Mesenchymal stem cell (in vitro differentiated cells and primary cell): ENCODE measurements at regions not wholly inside any gene's neighbourhood (a gene's known extent, or its start where the extent isn't known, plus 50 kb on each side); places are given as distances from the start of the nearest gene placed in this dataset.
A peak's percentile ranks its signal among the peaks of the same experiment; 100 is the strongest.

ENCODE experiments used
- DNase-seq: peaks from one replicate; pipeline ENCODE4 v3.0.0-alpha.2; 2013
- H2AFZ ChIP-seq: one replicate; pipeline ENCODE4 v1.6.1; 2013; ENCODE audit warnings: low read depth, mild to moderate bottlenecking, control low read depth, inconsistent platforms, low read length, moderate library complexity
- H2AK5ac ChIP-seq: 2 replicates; pipeline ENCODE4 v1.6.1; 2013; ENCODE audit warnings: low read length, moderate library complexity, mild to moderate bottlenecking, inconsistent platforms; ENCODE audit not compliant: severe bottlenecking
- H2BK120ac ChIP-seq: one replicate; pipeline ENCODE4 v1.6.1; 2013; ENCODE audit warnings: low read depth, mild to moderate bottlenecking, inconsistent platforms, low read length, moderate library complexity
- H2BK12ac ChIP-seq, 2 experiments: one replicate each; pipeline ENCODE4 v1.6.1; 2013; ENCODE audit warnings: inconsistent platforms in 2 of 2, low read length in 2 of 2, mild to moderate bottlenecking in 2 of 2, moderate library complexity in 2 of 2, control low read depth in 1 of 2
- H2BK15ac ChIP-seq: one replicate; pipeline ENCODE4 v1.6.1; 2013; ENCODE audit warnings: mild to moderate bottlenecking, low read depth, inconsistent platforms; ENCODE audit not compliant: poor library complexity, severe bottlenecking
- H2BK5ac ChIP-seq: 2 replicates; pipeline ENCODE4 v1.6.1; 2013; ENCODE audit warnings: low read depth, mild to moderate bottlenecking, low read length, control low read depth, inconsistent platforms; ENCODE audit not compliant: poor library complexity, severe bottlenecking
- H3K14ac ChIP-seq, 2 experiments: one replicate each; pipeline ENCODE4 v1.6.1; 2013; ENCODE audit warnings: inconsistent platforms in 2 of 2, low read length in 2 of 2, control low read depth in 1 of 2, mild to moderate bottlenecking in 1 of 2, moderate library complexity in 1 of 2
- H3K18ac ChIP-seq, 2 experiments: one replicate each; pipeline ENCODE4 v1.6.1; 2013; ENCODE audit warnings: inconsistent platforms in 2 of 2, low read length in 2 of 2, control low read depth in 1 of 2, low read depth in 1 of 2, mild to moderate bottlenecking in 1 of 2
- H3K23ac ChIP-seq, 2 experiments: one replicate each; pipeline ENCODE4 v1.6.1; 2013; ENCODE audit warnings: inconsistent platforms in 2 of 2, low read length in 2 of 2, mild to moderate bottlenecking in 2 of 2, moderate library complexity in 2 of 2, control low read depth in 1 of 2
- H3K27ac ChIP-seq: 2 replicates; pipeline ENCODE4 v1.5.1; 2013; ENCODE audit warnings: mild to moderate bottlenecking, moderate library complexity, low read length, control low read depth, inconsistent platforms; ENCODE audit not compliant: poor library complexity, severe bottlenecking
- H3K27me3 ChIP-seq, 2 experiments: 2 replicates each; pipeline versions ENCODE4 v1.6.1 to v1.7.0; 2013; ENCODE audit warnings: low read length in 2 of 2, mild to moderate bottlenecking in 2 of 2, moderate library complexity in 2 of 2, control low read depth in 1 of 2, inconsistent platforms in 1 of 2; ENCODE audit not compliant: control insufficient read depth in 1 of 2, insufficient read depth in 1 of 2
- H3K36me3 ChIP-seq, 2 experiments: 2 replicates each; pipeline versions ENCODE4 v1.6.1 to v1.7.0; 2013; ENCODE audit warnings: low read length in 2 of 2, control low read depth in 1 of 2, inconsistent platforms in 1 of 2, low read depth in 1 of 2, mild to moderate bottlenecking in 1 of 2; ENCODE audit not compliant: insufficient read depth in 2 of 2, control insufficient read depth in 1 of 2
- H3K4ac ChIP-seq, 2 experiments: one replicate each; pipeline ENCODE4 v1.6.1; 2013; ENCODE audit warnings: inconsistent platforms in 2 of 2, low read length in 2 of 2, mild to moderate bottlenecking in 2 of 2, moderate library complexity in 2 of 2, control low read depth in 1 of 2, low read depth in 1 of 2
- H3K4me1 ChIP-seq: 2 replicates; pipeline ENCODE4 v1.6.1; 2013; ENCODE audit warnings: low read depth, low read length, control low read depth; ENCODE audit not compliant: control insufficient read depth, insufficient read depth
- H3K4me2 ChIP-seq: 2 replicates; pipeline ENCODE4 v1.6.1; 2013; ENCODE audit warnings: low read length, mild to moderate bottlenecking, inconsistent platforms; ENCODE audit not compliant: poor library complexity, severe bottlenecking
- H3K4me3 ChIP-seq, 2 experiments: 2 replicates each; pipeline versions ENCODE4 v1.5.1 to v1.7.0; 2013; ENCODE audit warnings: low read length in 2 of 2, mild to moderate bottlenecking in 2 of 2, control low read depth in 1 of 2, low read depth in 1 of 2; ENCODE audit not compliant: insufficient read depth in 1 of 2
- H3K79me1 ChIP-seq: replicated peaks from 2 replicates; pipeline ENCODE4 v1.6.1; 2013; ENCODE audit warnings: mild to moderate bottlenecking, control low read depth, low read length, inconsistent platforms; ENCODE audit not compliant: poor library complexity, severe bottlenecking
- H3K9ac ChIP-seq: 2 replicates; pipeline ENCODE4 v1.7.0; 2013; ENCODE audit warnings: mild to moderate bottlenecking, low read length, moderate library complexity
- H3K9me3 ChIP-seq: 2 replicates; pipeline ENCODE4 v1.7.0; 2013; ENCODE audit warnings: mild to moderate bottlenecking, low read length; ENCODE audit not compliant: control insufficient read depth
- H4K8ac ChIP-seq: one replicate; pipeline ENCODE4 v1.6.1; 2013; ENCODE audit warnings: inconsistent platforms, mild to moderate bottlenecking, low read length, moderate library complexity
- H4K91ac ChIP-seq: one replicate; pipeline ENCODE4 v1.6.1; 2013; ENCODE audit warnings: mild to moderate bottlenecking, low read length, inconsistent platforms
- WGBS: methylation state at CpG from one replicate; pipeline ENCODE4 v1.1.7; 2013; ENCODE audit warnings: mixed read lengths; 5-methylcytosine and 5-hydroxymethylcytosine counted together

DNA sequence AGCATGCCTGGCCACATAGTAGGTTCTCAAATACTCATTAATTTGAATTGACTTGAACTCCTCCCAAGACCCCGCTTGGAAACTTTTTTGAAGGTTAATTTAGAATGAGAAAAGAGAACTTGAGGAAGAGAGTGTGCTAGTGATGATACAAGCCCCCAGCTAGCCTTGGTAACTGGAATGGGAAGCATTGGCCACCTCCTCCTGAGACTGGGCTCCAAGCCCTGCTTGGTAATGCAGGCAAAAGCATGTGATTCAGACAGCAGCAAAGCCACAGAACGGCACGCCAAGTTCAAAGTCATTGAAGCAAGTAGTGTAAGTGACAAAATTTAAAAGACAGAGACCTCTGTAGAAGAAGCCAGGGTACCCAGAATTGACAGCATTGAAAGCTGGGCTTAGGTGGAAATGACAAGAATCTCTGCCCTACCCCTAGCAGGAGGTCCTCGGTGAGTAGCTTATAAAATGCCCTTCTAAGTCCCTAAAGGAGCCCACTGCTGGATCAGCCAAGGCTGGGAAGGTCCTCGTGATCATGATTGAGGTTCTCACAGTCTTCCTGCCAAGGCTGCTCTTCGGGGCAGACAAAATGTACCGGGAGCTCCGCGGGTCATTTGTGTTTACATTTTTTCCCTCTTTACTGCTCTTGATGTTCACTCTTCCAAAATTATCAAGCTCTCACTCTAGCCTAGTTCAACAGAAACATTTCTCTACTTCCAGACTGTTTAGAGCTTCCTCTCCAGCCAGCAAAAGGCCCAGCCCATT is 99.4 kb downstream of the TSEN15 start:
- Histone ChIP-seq H3K23ac (no peak overlapping the region), H2BK120ac (peak overlapping the region; percentile 27), H3K4ac (peak overlapping the region in 1 of 2 experiments; percentile 60), H3K4me3 (peak overlapping the region in 1 of 2 experiments; percentile 70), H2BK12ac (peak overlapping the region; percentile 61 to 67), H3K9me3 (no peaks in the 10 kb centered on the region), H2AK5ac (peak overlapping the region; percentile 43), H3K18ac (peak overlapping the region; percentile 75 to 77), H3K27me3 (peaks cover 0 to under 1% of the 10 kb centered on the region in 2 experiments), H3K9ac (peak overlapping the region; percentile 85), H3K27ac (peak overlapping the region; percentile 64), H2BK15ac (no peak overlapping the region), H3K79me1 (no peaks in the 10 kb centered on the region), H2AFZ (no peak overlapping the region), H2BK5ac (no peak overlapping the region), H3K14ac (no peak overlapping the region), H3K4me2 (no peak overlapping the region), H3K4me1 (peaks cover 17% of the 10 kb centered on the region), H3K36me3 (no peaks in the 10 kb centered on the region), H4K8ac (peak overlapping the region; percentile 90), H4K91ac (peak overlapping the region; percentile 83)
- peak; percentile 70 for DNase-seq
- WGBS = 43% methylated on average over 9 of the region's 9 CpGs

DNA sequence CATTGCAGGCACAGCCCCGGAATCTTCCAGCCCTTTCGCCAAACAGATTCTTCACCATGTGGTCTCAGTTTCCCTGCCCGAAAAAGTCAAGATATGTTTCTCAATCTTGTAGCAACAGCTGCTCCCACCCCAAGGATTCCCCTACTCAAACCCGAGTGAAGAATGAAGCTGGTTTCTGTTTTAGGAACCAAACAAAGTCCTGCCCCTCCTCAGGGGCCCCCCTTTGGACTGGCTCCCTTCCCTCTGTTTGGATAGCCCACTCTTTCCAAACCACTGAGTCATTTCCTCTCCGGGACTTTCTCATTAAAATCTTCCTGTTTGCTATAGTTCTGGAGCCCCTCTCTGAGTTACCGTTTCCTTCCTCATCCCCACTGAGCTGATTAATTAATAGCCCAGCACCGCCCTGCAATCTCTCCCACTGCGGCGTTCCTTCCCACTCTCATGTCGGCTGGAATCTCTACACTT is 100.9 kb downstream of the TSEN15 start:
- Histone ChIP-seq H3K36me3 (no peaks in the 10 kb centered on the region), H4K91ac (no peak overlapping the region), H2AK5ac (no peak overlapping the region), H3K79me1 (no peaks in the 10 kb centered on the region), H3K23ac (peak overlapping the region in 1 of 2 experiments; percentile 6), H2AFZ (no peak overlapping the region), H3K4me3 (peak overlapping the region in 1 of 2 experiments; percentile 70), H2BK12ac (peak overlapping the region in 1 of 2 experiments; percentile 100), H3K9me3 (no peaks in the 10 kb centered on the region), H3K18ac (peak overlapping the region; percentile 54 to 85), H2BK120ac (peak overlapping the region; percentile 42), H2BK15ac (no peak overlapping the region), H3K4me2 (peak overlapping the region; percentile 73), H3K27ac (peak overlapping the region; percentile 97), H3K9ac (peak overlapping the region; percentile 85), H3K4me1 (peaks cover 17% of the 10 kb centered on the region), H3K14ac (no peak overlapping the region), H4K8ac (peak overlapping the region; percentile 30), H2BK5ac (peak overlapping the region; percentile 67), H3K27me3 (no peaks in the 10 kb centered on the region), H3K4ac (peak overlapping the region in 1 of 2 experiments; percentile 99)
- WGBS = 14% methylated on average over 9 of the region's 10 CpGs
- peak; percentile 94 for DNase-seq

DNA sequence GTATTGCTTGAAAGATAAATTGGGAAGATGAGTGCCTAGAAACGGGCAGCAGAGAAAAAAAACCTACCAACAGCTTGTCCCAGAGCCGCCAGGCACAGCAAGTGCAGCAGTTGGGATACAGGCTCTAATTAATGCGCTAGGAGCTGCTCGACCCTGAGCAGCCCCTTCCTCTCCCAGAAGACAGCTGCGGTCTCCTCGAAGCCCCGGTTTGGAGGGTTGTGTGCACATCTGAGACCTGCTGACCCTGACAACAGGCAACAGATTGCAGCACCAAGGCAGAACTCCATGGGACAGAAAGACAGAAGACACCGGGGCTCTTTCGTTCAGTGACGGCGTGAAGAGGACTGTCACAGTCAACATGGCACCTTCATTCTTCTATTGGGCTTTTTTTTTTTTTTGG is 101.4 kb downstream of the TSEN15 start:
- Histone ChIP-seq H2AK5ac (peak overlapping the region; percentile 1), H3K4ac (peak overlapping the region; percentile 7 to 99), H4K8ac (peak overlapping the region; percentile 30), H2BK5ac (peak overlapping the region; percentile 76), H3K4me1 (peaks cover 17% of the 10 kb centered on the region), H3K9me3 (no peaks in the 10 kb centered on the region), H3K23ac (peak overlapping the region in 1 of 2 experiments; percentile 6), H3K36me3 (no peaks in the 10 kb centered on the region), H3K9ac (peak overlapping the region; percentile 85), H2BK15ac (no peak overlapping the region), H4K91ac (peak overlapping the region; percentile 91), H2BK12ac (peak overlapping the region in 1 of 2 experiments; percentile 100), H3K79me1 (no peaks in the 10 kb centered on the region), H3K4me2 (peak overlapping the region; percentile 73), H3K14ac (peak overlapping the region in 1 of 2 experiments; percentile 61), H2AFZ (no peak overlapping the region), H3K18ac (peak overlapping the region; percentile 54 to 85), H3K27ac (peak overlapping the region; percentile 97), H3K4me3 (peak overlapping the region; percentile 4 to 70), H3K27me3 (no peaks in the 10 kb centered on the region), H2BK120ac (peak overlapping the region; percentile 7)
- DNase-seq = peak; percentile 21
- WGBS = 76% methylated on average over 11 of the region's 11 CpGs

DNA sequence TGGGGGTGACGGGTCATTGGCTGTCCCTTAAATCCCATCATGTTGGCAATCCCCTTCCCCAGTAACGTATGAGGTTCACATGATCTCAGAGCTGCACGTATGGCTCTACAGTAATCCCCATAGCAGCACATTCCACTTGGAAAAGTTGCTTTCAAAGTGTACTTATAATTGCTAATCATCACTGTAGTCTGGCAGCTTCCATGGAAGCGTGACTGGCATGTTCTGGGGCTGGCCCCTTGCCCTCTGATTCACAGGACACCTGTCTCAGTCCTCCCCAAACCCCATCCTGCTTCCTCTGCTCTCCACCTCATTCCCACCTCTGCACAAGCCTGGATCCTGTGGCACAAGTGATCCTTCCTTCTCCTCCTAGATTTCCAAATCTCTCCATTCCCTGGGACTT is 102.2 kb downstream of the TSEN15 start:
- Histone ChIP-seq H3K23ac (no peak overlapping the region), H3K79me1 (no peaks in the 10 kb centered on the region), H3K9me3 (no peaks in the 10 kb centered on the region), H3K4me2 (no peak overlapping the region), H3K4me1 (peaks cover 17% of the 10 kb centered on the region), H2BK5ac (no peak overlapping the region), H3K27me3 (no peaks in the 10 kb centered on the region), H4K8ac (peak overlapping the region; percentile 27), H2BK12ac (peak overlapping the region; percentile 89 to 98), H2AK5ac (no peak overlapping the region), H2AFZ (no peak overlapping the region), H2BK120ac (peak overlapping the region; percentile 64), H3K27ac (peak overlapping the region; percentile 14), H3K18ac (peak overlapping the region; percentile 78 to 82), H3K36me3 (no peaks in the 10 kb centered on the region), H3K4ac (peak overlapping the region; percentile 24 to 81), H3K9ac (no peak overlapping the region), H2BK15ac (peak overlapping the region; percentile 37), H3K4me3 (no peak overlapping the region), H3K14ac (no peak overlapping the region), H4K91ac (peak overlapping the region; percentile 87)
- 89% methylated on average over 4 of the region's 4 CpGs for WGBS
- no peak for DNase-seq
